H1 (cell line): ENCODE measurements at regions not wholly inside any gene's neighbourhood (a gene's known extent, or its start where the extent isn't known, plus 50 kb on each side); places are given as distances from the start of the nearest gene placed in this dataset.
"Not testable (repeated sequence)": the region's sequence is repeated elsewhere in the genome, so short reads cannot be mapped to it uniquely, and the experiment has no call there.

ENCODE experiments used
- CTCF ChIA-PET: fragments of 300-600 bp; sonication (Branson Sonifier 250); formaldehyde crosslinking; loops from one replicate; lab custom pipeline; 2021; ENCODE audit not compliant: partially characterized antibody; lab: Charles Lee
- POLR2A ChIA-PET: fragments of 300-600 bp; sonication (Branson Sonifier 250); formaldehyde crosslinking; loops from one replicate; lab custom pipeline; 2021; ENCODE audit warnings: inconsistent platforms; ENCODE audit not compliant: partially characterized antibody; lab: Charles Lee
- DNase-seq, 2 experiments: peaks; one replicate each; pipeline versions ENCODE4 v3.0.0 to v3.0.0-alpha.2; 2010 to 2022; ENCODE audit warnings: low spot score in 2 of 2, low read depth in 1 of 2, mixed read lengths in 1 of 2
- FAIRE-seq: peaks from 2 replicates; lab custom pipeline; 2011; peaks lifted over from hg19 to GRCh38; lab: Jason Lieb, UNC
- H2AFZ ChIP-seq: 2 replicates; pipeline ENCODE4 v1.8.1; 2012; ENCODE audit warnings: low read length, inconsistent platforms
- H2AK5ac ChIP-seq: 2 replicates; pipeline ENCODE4 v1.6.1; 2013; ENCODE audit warnings: low read depth, low read length
- H2BK120ac ChIP-seq: replicated peaks from 2 replicates; pipeline ENCODE3; 2013; ENCODE audit warnings: low read depth, low read length, inconsistent platforms
- H2BK12ac ChIP-seq: 2 replicates; pipeline ENCODE4 v1.6.1; 2013; ENCODE audit warnings: low read depth, low read length
- H2BK15ac ChIP-seq: 2 replicates; pipeline ENCODE4 v1.6.1; 2013; ENCODE audit warnings: low read length
- H2BK20ac ChIP-seq: 2 replicates; pipeline ENCODE4 v1.6.1; 2013; ENCODE audit warnings: low read length
- H2BK5ac ChIP-seq: 2 replicates; pipeline ENCODE4 v1.6.1; 2013; ENCODE audit warnings: low read depth, low read length
- H3K14ac ChIP-seq: 2 replicates; pipeline ENCODE4 v1.6.1; 2013; ENCODE audit warnings: inconsistent platforms; ENCODE audit not compliant: insufficient read length
- H3K18ac ChIP-seq: 2 replicates; pipeline ENCODE4 v1.6.1; 2013; ENCODE audit warnings: low read length; ENCODE audit errors: extremely low read depth
- H3K23ac ChIP-seq: 2 replicates; pipeline ENCODE4 v1.6.1; 2013; ENCODE audit warnings: inconsistent platforms; ENCODE audit not compliant: insufficient read length
- H3K23me2 ChIP-seq: 2 replicates; pipeline ENCODE4 v1.6.1; 2013; ENCODE audit warnings: low read depth, low read length
- H3K27ac ChIP-seq: 2 replicates; pipeline ENCODE4 v1.6.1; 2011; ENCODE audit warnings: low read depth, low read length, inconsistent platforms
- H3K27me3 ChIP-seq, 4 experiments: replicated peaks in 1 of 4; 1 replicate in 1 of 4; 2 replicates in 3 of 4; pipeline versions ENCODE4 v1.6.1 to v1.8.1; 2011 to 2013; ENCODE audit warnings: low read length in 3 of 4, mild to moderate bottlenecking in 3 of 4, inconsistent platforms in 2 of 4, mixed read lengths in 2 of 4, moderate library complexity in 1 of 4; ENCODE audit not compliant: control insufficient read depth in 3 of 4, insufficient read depth in 3 of 4; ENCODE audit errors: extremely low read depth in 1 of 4
- H3K36me3 ChIP-seq, 4 experiments: 2 replicates each; pipeline versions ENCODE4 v1.6.1 to v1.8.1; 2011 to 2013; ENCODE audit warnings: mild to moderate bottlenecking in 4 of 4, low read length in 3 of 4, moderate library complexity in 2 of 4, control low read depth in 1 of 4, inconsistent platforms in 1 of 4; ENCODE audit not compliant: insufficient read depth in 4 of 4, control insufficient read depth in 2 of 4
- H3K4ac ChIP-seq: replicated peaks from 2 replicates; pipeline ENCODE3; 2013; ENCODE audit warnings: low read length, low read depth, mixed read lengths, inconsistent platforms; ENCODE audit not compliant: insufficient read length
- H3K4me1 ChIP-seq, 4 experiments: replicated peaks in 1 of 4; 1 replicate in 1 of 4; 2 replicates in 3 of 4; pipeline versions ENCODE4 v1.6.1 to v1.8.1; 2011 to 2013; ENCODE audit warnings: low read length in 3 of 4, inconsistent platforms in 2 of 4, mixed read lengths in 1 of 4; ENCODE audit not compliant: insufficient read depth in 4 of 4, control insufficient read depth in 3 of 4
- H3K4me2 ChIP-seq, 2 experiments: 2 replicates each; pipeline versions ENCODE4 v1.6.1 to v1.8.1; 2011 to 2013; ENCODE audit warnings: low read depth in 2 of 2, low read length in 2 of 2, control low read depth in 1 of 2, inconsistent platforms in 1 of 2, mild to moderate bottlenecking in 1 of 2; ENCODE audit not compliant: insufficient read depth in 1 of 2
- H3K4me3 ChIP-seq, 4 experiments: fragments of 200-600, 300-600 bp in 1 of 4; sonication (generic), shearing (Covaris generic), sonication (Bioruptor Twin) in 1 of 4; 2 replicates each; pipeline versions ENCODE4 v1.5.1 to v1.8.1; 2011 to 2016; ENCODE audit warnings: low read length in 4 of 4, low read depth in 3 of 4, control low read depth in 2 of 4, inconsistent platforms in 2 of 4, mild to moderate bottlenecking in 2 of 4, mixed read lengths in 1 of 4, moderate library complexity in 1 of 4; ENCODE audit not compliant: insufficient read depth in 2 of 4; ENCODE audit errors: extremely low read depth in 1 of 4
- H3K56ac ChIP-seq: replicated peaks from 2 replicates; pipeline ENCODE3; 2013; ENCODE audit warnings: low read depth, mild to moderate bottlenecking, mixed read lengths, low read length, inconsistent platforms; ENCODE audit not compliant: insufficient read length
- H3K79me1 ChIP-seq: 2 replicates; pipeline ENCODE4 v1.6.1; 2013; ENCODE audit warnings: low read depth, low read length, control low read depth
- H3K79me2 ChIP-seq, 2 experiments: 2 replicates each; pipeline versions ENCODE4 v1.6.1 to v1.8.1; 2012 to 2013; ENCODE audit warnings: low read length in 2 of 2, mild to moderate bottlenecking in 2 of 2, inconsistent platforms in 1 of 2; ENCODE audit not compliant: insufficient read depth in 2 of 2, control insufficient read depth in 1 of 2
- H3K9ac ChIP-seq, 4 experiments: replicated peaks in 1 of 4; 1 replicate in 1 of 4; 2 replicates in 3 of 4; pipeline versions ENCODE4 v1.6.1 to v1.8.1; 2011 to 2013; ENCODE audit warnings: low read depth in 3 of 4, low read length in 3 of 4, control low read depth in 2 of 4, mild to moderate bottlenecking in 2 of 4, moderate library complexity in 2 of 4, inconsistent platforms in 1 of 4; ENCODE audit errors: extremely low read depth in 1 of 4
- H3K9me3 ChIP-seq, 2 experiments: 2 replicates each; pipeline versions ENCODE4 v1.6.1 to v1.8.1; 2012 to 2013; ENCODE audit warnings: mild to moderate bottlenecking in 2 of 2, moderate library complexity in 2 of 2, control low read depth in 1 of 2, inconsistent platforms in 1 of 2, low read depth in 1 of 2, low read length in 1 of 2, mixed read lengths in 1 of 2; ENCODE audit not compliant: insufficient read depth in 2 of 2
- H4K20me1 ChIP-seq, 2 experiments: replicated peaks in 1 of 2; 2 replicates each; pipeline versions ENCODE3 to v1.8.1; 2011 to 2013; ENCODE audit warnings: inconsistent platforms in 2 of 2, low read length in 2 of 2, mild to moderate bottlenecking in 1 of 2; ENCODE audit not compliant: insufficient read depth in 2 of 2, control insufficient read depth in 1 of 2
- H4K5ac ChIP-seq: 2 replicates; pipeline ENCODE4 v1.6.1; 2013; ENCODE audit warnings: low read length, low read depth, mixed read lengths, inconsistent platforms; ENCODE audit not compliant: insufficient read length
- H4K8ac ChIP-seq: 2 replicates; pipeline ENCODE4 v1.8.0; 2013; ENCODE audit warnings: mild to moderate bottlenecking, moderate library complexity, low read length, inconsistent platforms; ENCODE audit not compliant: insufficient read depth; ENCODE audit errors: extremely low read depth
- H4K91ac ChIP-seq: replicated peaks from 2 replicates; pipeline ENCODE3; 2013; ENCODE audit warnings: low read length, mixed read lengths, inconsistent platforms; ENCODE audit not compliant: insufficient read length
- WGBS, 2 experiments: shearing (Covaris generic) in 1 of 2; methylation state at CpG; one replicate each; pipeline versions ENCODE4 v1.1.6 to v1.1.7; 2013 to 2015; ENCODE audit warnings: low lambda C conversion rate in 2 of 2, mixed read lengths in 2 of 2, inconsistent platforms in 1 of 2, low coverage in 1 of 2, missing lambda C conversion rate in 1 of 2; ENCODE audit not compliant: insufficient replicate concordance in 2 of 2, insufficient coverage in 1 of 2, insufficient read length in 1 of 2; ENCODE audit errors: extremely low coverage in 1 of 2, missing lambda C conversion rate in 1 of 2; 5-methylcytosine and 5-hydroxymethylcytosine counted together

DNA sequence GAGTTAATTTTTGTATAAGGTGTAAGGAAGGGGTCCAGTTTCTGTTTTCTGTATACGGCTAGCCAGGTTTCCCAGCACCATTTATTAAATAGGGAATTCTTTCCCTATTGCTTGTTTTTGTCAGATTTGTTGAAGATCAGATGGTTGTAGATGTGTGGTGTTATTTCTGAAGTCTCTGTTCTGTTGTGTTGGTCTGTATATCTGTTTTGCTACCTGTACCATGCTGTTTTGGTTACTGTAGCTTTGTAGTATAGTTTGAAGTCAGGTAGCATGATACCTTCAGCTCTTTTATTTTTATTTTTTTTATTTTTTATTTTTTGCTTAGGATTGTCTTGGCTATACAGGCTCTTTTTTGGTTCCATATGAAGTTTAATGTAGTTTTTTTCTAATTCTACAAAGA lies 114.1 kb downstream of the ZMAT1 start:
- FAIRE-seq, CTCF ChIA-PET: not testable (repeated sequence)
- WGBS, 2 experiments, result 88% methylated on average over 1 of the region's 1 CpG; no CpG with 5 or more reads in 1 of the 2 experiments

More for the DNA sequence above, 114.1 kb downstream of the ZMAT1 start:
- H2AFZ ChIP-seq, H3K36me3 ChIP-seq, H3K18ac ChIP-seq, H3K27ac ChIP-seq, H2AK5ac ChIP-seq, H3K4me2 ChIP-seq, POLR2A ChIA-PET, H3K23ac ChIP-seq, H3K14ac ChIP-seq, H3K27me3 ChIP-seq, DNase-seq, H4K5ac ChIP-seq, H2BK120ac ChIP-seq, H3K4me1 ChIP-seq, H3K4me3 ChIP-seq, H2BK20ac ChIP-seq, H3K4ac ChIP-seq, H4K8ac ChIP-seq, H3K79me2 ChIP-seq, H3K79me1 ChIP-seq, H4K91ac ChIP-seq, H2BK5ac ChIP-seq, H3K9ac ChIP-seq, H3K23me2 ChIP-seq, H4K20me1 ChIP-seq, H3K56ac ChIP-seq, H2BK15ac ChIP-seq, H2BK12ac ChIP-seq: not testable (repeated sequence)
- peaks cover 6 to 26% of the 10 kb centered on the region in 2 experiments; a peak in 2 of 4 replicates for H3K9me3 ChIP-seq
